T-cell (primary cell): ENCODE measurements at regions not wholly inside any gene's neighbourhood (a gene's known extent, or its start where the extent isn't known, plus 50 kb on each side); places are given as distances from the start of the nearest gene placed in this dataset.

Experiments
- ATAC-seq, 4 experiments: fragments of 200-7000 bp in 3 of 4; fragments of 150-1000 bp in 1 of 4; cut with Tn5 transposase; replicated peaks in 1 of 4; 1 replicate in 3 of 4; 2 replicates in 1 of 4; pipeline ENCODE4 v1.10.0; 2021; ENCODE audit warnings: moderate library complexity in 3 of 4, mild to moderate bottlenecking in 2 of 4, moderate number of reproducible peaks in 1 of 4
- CTCF ChIA-PET, 2 donors: fragments of 300-600 bp; sonication (Branson Sonifier 250); formaldehyde crosslinking; loops; one replicate each; lab custom pipeline; 2022; ENCODE audit warnings: antibody characterized with exemption in 2 of 2; lab: Charles Lee
- POLR2A ChIA-PET, 2 donors: fragments of 300-600 bp; sonication (Branson Sonifier 250); formaldehyde crosslinking; loops; one replicate each; lab custom pipeline; 2022; ENCODE audit warnings: antibody characterized with exemption in 2 of 2; lab: Charles Lee
- DNase-seq, 35 experiments: peaks; one replicate each; pipeline versions ENCODE4 v3.0.0 to v3.0.0-alpha.2; 2013 to 2023
- H3K27ac ChIP-seq: one replicate; pipeline ENCODE4 v1.5.1; 2013; ENCODE audit warnings: low read length
- H3K27me3 ChIP-seq, 2 experiments: replicated peaks in 1 of 2; 1 replicate in 1 of 2; 2 replicates in 1 of 2; pipeline versions ENCODE4 v1.6.1 to v1.7.0; 2013; ENCODE audit warnings: low read length in 1 of 2, mixed read lengths in 1 of 2; ENCODE audit not compliant: control insufficient read depth in 2 of 2, insufficient read depth in 2 of 2; ENCODE audit errors: extremely low read depth in 1 of 2
- H3K36me3 ChIP-seq, 2 donors: 1 replicate in 1 of 2; 2 replicates in 1 of 2; pipeline versions ENCODE4 v1.6.1 to v1.7.0; 2013; ENCODE audit warnings: low read length in 1 of 2; ENCODE audit not compliant: control insufficient read depth in 2 of 2, insufficient read depth in 1 of 2; ENCODE audit errors: extremely low read depth in 1 of 2
- H3K4me1 ChIP-seq, 2 experiments: 1 replicate in 1 of 2; 2 replicates in 1 of 2; pipeline versions ENCODE4 v1.6.1 to v1.7.0; 2013; ENCODE audit warnings: low read length in 2 of 2, mixed read lengths in 1 of 2; ENCODE audit not compliant: insufficient read depth in 2 of 2, control insufficient read depth in 1 of 2; ENCODE audit errors: extremely low read depth in 1 of 2
- H3K4me3 ChIP-seq, 2 donors: 1 replicate in 1 of 2; 2 replicates in 1 of 2; pipeline versions ENCODE4 v1.5.1 to v1.7.0; 2013; ENCODE audit warnings: mild to moderate bottlenecking in 2 of 2, low read length in 1 of 2, moderate library complexity in 1 of 2; ENCODE audit not compliant: control insufficient read depth in 1 of 2; ENCODE audit errors: extremely low read depth in 1 of 2
- H3K9me3 ChIP-seq: 2 replicates; pipeline ENCODE4 v1.7.0; 2013
- H3K27ac Mint-ChIP-seq, 2 donors: one replicate each; pipeline ENCODE4 v1.8.0; 2020 to 2021; ENCODE audit warnings: mild to moderate bottlenecking in 2 of 2, mixed read lengths in 2 of 2
- H3K27me3 Mint-ChIP-seq, 2 donors: one replicate each; pipeline ENCODE4 v1.8.0; 2021 to 2022; ENCODE audit warnings: mixed read lengths in 2 of 2
- H3K36me3 Mint-ChIP-seq: one replicate; pipeline ENCODE4 v1.8.0; 2021; ENCODE audit warnings: mixed read lengths
- H3K4me1 Mint-ChIP-seq, 3 donors: one replicate each; pipeline ENCODE4 v1.8.0; 2020 to 2022; ENCODE audit warnings: mixed read lengths in 3 of 3, mild to moderate bottlenecking in 1 of 3
- H3K4me3 Mint-ChIP-seq, 3 donors: one replicate each; pipeline ENCODE4 v1.8.0; 2020 to 2022; ENCODE audit warnings: mild to moderate bottlenecking in 3 of 3, mixed read lengths in 3 of 3, moderate library complexity in 3 of 3
- H3K9me3 Mint-ChIP-seq, 3 donors: one replicate each; pipeline ENCODE4 v1.8.0; 2020 to 2022; ENCODE audit warnings: mixed read lengths in 3 of 3
- WGBS: methylation state at CpG from one replicate; pipeline ENCODE4 v1.1.5; 2013; ENCODE audit warnings: missing lambda C conversion rate; ENCODE audit not compliant: insufficient coverage; 5-methylcytosine and 5-hydroxymethylcytosine counted together

GRCh38 chr14:29216268-29217232, 450.0 kb downstream of the FOXG1 start:
- POLR2A ChIA-PET: no interaction called here
- H3K36me3 Mint-ChIP-seq: no peaks in the 10 kb centered on the region
- Histone ChIP-seq H3K4me1 (no peaks in the 10 kb centered on the region), H3K27me3 (no peaks in the 10 kb centered on the region), H3K27ac (no peak overlapping the region), H3K4me3 (no peak overlapping the region), H3K9me3 (no peaks in the 10 kb centered on the region), H3K36me3 (no peaks in the 10 kb centered on the region)
- WGBS: 80% methylated on average over 3 of the region's 9 CpGs
- DNase-seq (no peak), ATAC-seq (no peak)
- H3K27me3 Mint-ChIP-seq: no peaks in the 10 kb centered on the region
- no peaks in the 10 kb centered on the region for H3K4me1 Mint-ChIP-seq
- peaks cover 5 to 20% (median 6%) of the 10 kb centered on the region in 3 donors for H3K9me3 Mint-ChIP-seq
- H3K4me3 Mint-ChIP-seq: no peak overlapping the region
- no peak overlapping the region for H3K27ac Mint-ChIP-seq
- CTCF ChIA-PET: no interaction called here

GRCh38 chr14:29217813-29218450, 451.3 kb downstream of the FOXG1 start:
- CTCF ChIA-PET: no interaction called here
- Histone ChIP-seq H3K27ac (no peak overlapping the region), H3K9me3 (no peaks in the 10 kb centered on the region), H3K4me3 (no peak overlapping the region), H3K4me1 (no peaks in the 10 kb centered on the region), H3K36me3 (no peaks in the 10 kb centered on the region), H3K27me3 (no peaks in the 10 kb centered on the region)
- Mint-ChIP-seq H3K36me3 (no peaks in the 10 kb centered on the region), H3K27me3 (no peaks in the 10 kb centered on the region), H3K4me3 (no peak overlapping the region), H3K4me1 (no peaks in the 10 kb centered on the region), H3K9me3 (peaks cover 5 to 24% (median 7%) of the 10 kb centered on the region in 3 donors), H3K27ac (no peak overlapping the region)
- POLR2A ChIA-PET: no interaction called here
- WGBS: 100% methylated on average over 1 of the region's 5 CpGs
- DNase-seq (no peak), ATAC-seq (no peak)

GRCh38 chr14:29220072-29220471, 453.5 kb downstream of the FOXG1 start:
- POLR2A ChIA-PET: no interaction called here
- H3K9me3 Mint-ChIP-seq: peaks cover 0 to 33% (median 20%) of the 10 kb centered on the region in 3 donors
- H3K27me3 Mint-ChIP-seq: no peaks in the 10 kb centered on the region
- no peak overlapping the region for H3K27ac Mint-ChIP-seq
- Histone ChIP-seq H3K4me1 (no peaks in the 10 kb centered on the region), H3K27ac (no peak overlapping the region), H3K36me3 (no peaks in the 10 kb centered on the region), H3K9me3 (no peaks in the 10 kb centered on the region), H3K27me3 (no peaks in the 10 kb centered on the region), H3K4me3 (no peak overlapping the region)
- DNase-seq: no peak
- CTCF ChIA-PET: no interaction called here
- H3K36me3 Mint-ChIP-seq: no peaks in the 10 kb centered on the region
- 65% methylated on average over 2 of the region's 4 CpGs for WGBS
- no peaks in the 10 kb centered on the region for H3K4me1 Mint-ChIP-seq
- ATAC-seq: no peak
- H3K4me3 Mint-ChIP-seq: no peak overlapping the region

GRCh38 chr14:29220566-29220965, 454.0 kb downstream of the FOXG1 start:
- no peak overlapping the region for H3K4me3 ChIP-seq
- no peaks in the 10 kb centered on the region for H3K36me3 Mint-ChIP-seq
- no peaks in the 10 kb centered on the region for H3K4me1 ChIP-seq
- no peak overlapping the region for H3K27ac Mint-ChIP-seq
- 40% methylated on average over 2 of the region's 3 CpGs for WGBS
- no peak overlapping the region for H3K4me3 Mint-ChIP-seq
- H3K27me3 Mint-ChIP-seq: no peaks in the 10 kb centered on the region
- CTCF ChIA-PET: no interaction called here
- ATAC-seq (no peak), DNase-seq (no peak)
- H3K36me3 ChIP-seq: no peaks in the 10 kb centered on the region
- no peaks in the 10 kb centered on the region for H3K9me3 ChIP-seq
- no peaks in the 10 kb centered on the region for H3K27me3 ChIP-seq
- H3K27ac ChIP-seq: no peak overlapping the region
- H3K9me3 Mint-ChIP-seq: peaks cover 0 to 30% (median 20%) of the 10 kb centered on the region in 3 donors
- POLR2A ChIA-PET: no interaction called here
- H3K4me1 Mint-ChIP-seq: no peaks in the 10 kb centered on the region

GRCh38 chr14:29222006-29222405, 455.4 kb downstream of the FOXG1 start:
- no peaks in the 10 kb centered on the region for H3K27me3 ChIP-seq
- H3K4me3 ChIP-seq: no peak overlapping the region
- no peaks in the 10 kb centered on the region for H3K36me3 ChIP-seq
- Mint-ChIP-seq H3K9me3 (peaks cover 0 to 30% (median 20%) of the 10 kb centered on the region in 3 donors), H3K4me3 (no peak overlapping the region), H3K27ac (no peak overlapping the region), H3K4me1 (no peaks in the 10 kb centered on the region), H3K36me3 (no peaks in the 10 kb centered on the region), H3K27me3 (no peaks in the 10 kb centered on the region)
- no CpG with 5 or more reads among the region's 1 CpG for WGBS
- ATAC-seq: no peak
- DNase-seq: no peak
- no peak overlapping the region for H3K27ac ChIP-seq
- CTCF ChIA-PET: no interaction called here
- POLR2A ChIA-PET: no interaction called here
- H3K9me3 ChIP-seq: no peaks in the 10 kb centered on the region
- no peaks in the 10 kb centered on the region for H3K4me1 ChIP-seq

GRCh38 chr14:29222671-29223268, 456.2 kb downstream of the FOXG1 start:
- Mint-ChIP-seq H3K27ac (no peak overlapping the region), H3K9me3 (peaks cover 0 to 30% (median 20%) of the 10 kb centered on the region in 3 donors), H3K36me3 (no peaks in the 10 kb centered on the region), H3K4me3 (no peak overlapping the region), H3K4me1 (no peaks in the 10 kb centered on the region), H3K27me3 (no peaks in the 10 kb centered on the region)
- Histone ChIP-seq H3K27me3 (no peaks in the 10 kb centered on the region), H3K36me3 (no peaks in the 10 kb centered on the region), H3K9me3 (no peaks in the 10 kb centered on the region), H3K27ac (no peak overlapping the region), H3K4me3 (no peak overlapping the region), H3K4me1 (no peaks in the 10 kb centered on the region)
- 33% methylated on average over 1 of the region's 7 CpGs for WGBS
- POLR2A ChIA-PET: interaction anchor here in 1 of 2 donors (0.6 kb wide), 1 partner anchor 17 kb away, joined by 4 read pairs; no protein-coding TSS in a partner anchor
- ATAC-seq: no peak
- no peak for DNase-seq
- CTCF ChIA-PET: interaction anchor here in 1 of 2 donors (0.7 kb wide), 1 partner anchor 1388 kb away, joined by 3 read pairs; no protein-coding TSS in a partner anchor
